ENCODE measurements at regions not wholly inside any gene's neighbourhood (a gene's known extent, or its start where the extent isn't known, plus 50 kb on each side); places are given as distances from the start of the nearest gene placed in this dataset.
A peak's percentile ranks its signal among the peaks of the same experiment; 100 is the strongest.

DNA sequence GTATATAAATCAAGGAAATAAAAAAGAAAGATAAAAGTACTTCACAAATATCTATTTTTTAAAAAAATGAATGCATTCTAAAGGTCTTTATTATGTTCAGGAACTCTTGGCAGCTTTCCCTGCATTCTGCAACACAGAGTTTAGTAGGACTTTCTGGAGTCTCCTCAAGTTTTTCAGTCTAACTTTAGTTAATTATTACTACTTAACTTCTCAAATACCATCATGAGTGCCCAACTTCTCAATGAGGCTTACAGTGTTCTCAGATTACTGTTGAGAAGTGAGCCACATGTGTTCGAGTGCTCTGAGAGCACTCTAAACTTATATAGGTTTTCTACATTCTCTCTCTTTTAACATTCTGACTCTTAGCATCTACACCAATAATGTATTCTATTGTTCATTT lies 1852.9 kb upstream of the PCDH10 start:
- H3K9me1 ChIP-seq (ENCODE audit: control insufficient read depth, extremely low read depth, insufficient read depth, low read length) = no peaks in the 10 kb centered on the region
- H3K79me2 ChIP-seq (ENCODE audit: control insufficient read depth, insufficient read depth, low read length) = no peaks in the 10 kb centered on the region
- FAIRE-seq (no peak), DNase-seq (ENCODE audit: low read depth, low spot score) (no peak)
- TF ChIP-seq EZH2 (IDR thresholded peaks at IDR 0.05; ENCODE audit: low read length) = no peak
- TF ChIP-seq, protein P1, sequence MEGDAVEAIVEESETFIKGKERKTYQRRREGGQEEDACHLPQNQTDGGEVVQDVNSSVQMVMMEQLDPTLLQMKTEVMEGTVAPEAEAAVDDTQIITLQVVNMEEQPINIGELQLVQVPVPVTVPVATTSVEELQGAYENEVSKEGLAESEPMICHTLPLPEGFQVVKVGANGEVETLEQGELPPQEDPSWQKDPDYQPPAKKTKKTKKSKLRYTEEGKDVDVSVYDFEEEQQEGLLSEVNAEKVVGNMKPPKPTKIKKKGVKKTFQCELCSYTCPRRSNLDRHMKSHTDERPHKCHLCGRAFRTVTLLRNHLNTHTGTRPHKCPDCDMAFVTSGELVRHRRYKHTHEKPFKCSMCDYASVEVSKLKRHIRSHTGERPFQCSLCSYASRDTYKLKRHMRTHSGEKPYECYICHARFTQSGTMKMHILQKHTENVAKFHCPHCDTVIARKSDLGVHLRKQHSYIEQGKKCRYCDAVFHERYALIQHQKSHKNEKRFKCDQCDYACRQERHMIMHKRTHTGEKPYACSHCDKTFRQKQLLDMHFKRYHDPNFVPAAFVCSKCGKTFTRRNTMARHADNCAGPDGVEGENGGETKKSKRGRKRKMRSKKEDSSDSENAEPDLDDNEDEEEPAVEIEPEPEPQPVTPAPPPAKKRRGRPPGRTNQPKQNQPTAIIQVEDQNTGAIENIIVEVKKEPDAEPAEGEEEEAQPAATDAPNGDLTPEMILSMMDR (optimal IDR thresholded peaks at IDR 0.05 in 1 of 3, IDR thresholded peaks at IDR 0.05 in 1 of 3, conservative IDR thresholded peaks at IDR 0.05 in 1 of 3; ENCODE audit: extremely low read depth in 1 of 3, insufficient read depth in 2 of 3, low read length in 3 of 3) = no peak
- no peak overlapping the region for H3K9ac ChIP-seq (ENCODE audit: control insufficient read depth, extremely low read depth, insufficient read depth, low read length)
- no peak overlapping the region for H3K27ac ChIP-seq (ENCODE audit: control insufficient read depth, insufficient read depth, low read length)
- H3K27me3 ChIP-seq (ENCODE audit: control insufficient read depth, extremely low read depth, insufficient read depth, low read length) = no peaks in the 10 kb centered on the region
- no peak overlapping the region for H2AFZ ChIP-seq (ENCODE audit: control insufficient read depth, low read length)
- H3K9me3 ChIP-seq (ENCODE audit: control insufficient read depth, low read depth, low read length) = no peaks in the 10 kb centered on the region
- dilution Hi-C loops (cut with MboI; ENCODE audit: extremely low pct_ligation_motif_present, low sequenced_read_pairs) = no loop called here
- H3K36me3 ChIP-seq (ENCODE audit: control insufficient read depth in 2 of 2, extremely low read depth in 1 of 2, insufficient read depth in 2 of 2, low read length in 2 of 2) = no peaks in the 10 kb centered on the region
- no peaks in the 10 kb centered on the region for H3K4me1 ChIP-seq (ENCODE audit: control insufficient read depth, extremely low read depth, insufficient read depth, low read length)
- no peak overlapping the region for H3K4me3 ChIP-seq (ENCODE audit: control insufficient read depth in 2 of 3, extremely low read depth in 1 of 3, insufficient read depth in 2 of 3, low read depth in 1 of 3, low read length in 3 of 3)
- no peak overlapping the region for H3K4me2 ChIP-seq (ENCODE audit: control insufficient read depth, extremely low read depth, insufficient read depth, low read depth, low read length)
- no peaks in the 10 kb centered on the region for H4K20me1 ChIP-seq (ENCODE audit: control insufficient read depth, extremely low read depth, insufficient read depth, low read length)

DNA sequence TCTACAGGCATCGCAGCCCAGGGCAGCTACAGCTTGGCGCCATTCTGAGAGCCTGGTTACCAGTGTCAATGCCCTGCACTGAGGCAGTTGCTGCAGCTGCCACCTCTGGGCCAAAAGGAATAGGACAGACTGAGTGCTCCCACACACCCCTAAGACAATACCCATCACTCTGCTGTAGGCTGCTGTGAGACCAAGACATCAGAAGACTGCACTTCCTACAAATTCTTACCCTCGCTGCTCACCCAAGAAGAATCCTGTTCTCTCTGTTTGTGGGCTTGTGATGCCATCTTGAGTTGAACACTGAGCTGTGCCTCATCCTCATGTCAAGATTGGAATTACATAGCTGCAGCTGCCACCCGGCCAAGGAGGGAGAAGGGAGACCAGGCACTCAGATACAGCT lies 1847.0 kb upstream of the PCDH10 start:
- DNase-seq (ENCODE audit: low read depth, low spot score) (no peak), FAIRE-seq (no peak)
- Histone ChIP-seq H3K9me3 (ENCODE audit: control insufficient read depth, low read depth, low read length) (no peaks in the 10 kb centered on the region), H3K36me3 (ENCODE audit: control insufficient read depth in 2 of 2, extremely low read depth in 1 of 2, insufficient read depth in 2 of 2, low read length in 2 of 2) (no peaks in the 10 kb centered on the region), H3K4me3 (ENCODE audit: control insufficient read depth in 2 of 3, extremely low read depth in 1 of 3, insufficient read depth in 2 of 3, low read depth in 1 of 3, low read length in 3 of 3) (no peak overlapping the region), H4K20me1 (ENCODE audit: control insufficient read depth, extremely low read depth, insufficient read depth, low read length) (no peaks in the 10 kb centered on the region), H3K9me1 (ENCODE audit: control insufficient read depth, extremely low read depth, insufficient read depth, low read length) (no peaks in the 10 kb centered on the region), H3K4me1 (ENCODE audit: control insufficient read depth, extremely low read depth, insufficient read depth, low read length) (no peaks in the 10 kb centered on the region), H2AFZ (ENCODE audit: control insufficient read depth, low read length) (no peak overlapping the region), H3K79me2 (ENCODE audit: control insufficient read depth, insufficient read depth, low read length) (no peaks in the 10 kb centered on the region), H3K4me2 (ENCODE audit: control insufficient read depth, extremely low read depth, insufficient read depth, low read depth, low read length) (no peak overlapping the region), H3K27ac (ENCODE audit: control insufficient read depth, insufficient read depth, low read length) (no peak overlapping the region), H3K27me3 (ENCODE audit: control insufficient read depth, extremely low read depth, insufficient read depth, low read length) (no peaks in the 10 kb centered on the region), H3K9ac (ENCODE audit: control insufficient read depth, extremely low read depth, insufficient read depth, low read length) (no peak overlapping the region)
- dilution Hi-C loops (cut with MboI; ENCODE audit: extremely low pct_ligation_motif_present, low sequenced_read_pairs) = no loop called here
- TF ChIP-seq, protein P1 (optimal IDR thresholded peaks at IDR 0.05 in 1 of 3, IDR thresholded peaks at IDR 0.05 in 1 of 3, conservative IDR thresholded peaks at IDR 0.05 in 1 of 3; ENCODE audit: extremely low read depth in 1 of 3, insufficient read depth in 2 of 3, low read length in 3 of 3) = peak in 1 of 3 experiments; percentile 5
- TF ChIP-seq EZH2 (IDR thresholded peaks at IDR 0.05; ENCODE audit: low read length) = no peak
